ENCODE measurements at regions not wholly inside any gene's neighbourhood (a gene's known extent, or its start where the extent isn't known, plus 50 kb on each side); places are given as distances from the start of the nearest gene placed in this dataset.

- peaks cover 48% of the 10 kb centered on the region for H3K4me1 ChIP-seq (ENCODE audit: control insufficient read depth, low read depth, low read length)
Observed at GRCh38 chr4:84378356-84378755, 120.7 kb downstream of the NKX6-1 start.

GRCh38 chr4:84366907-84367306 lies 132.2 kb downstream of the NKX6-1 start:
- Histone ChIP-seq H3K4me3 (ENCODE audit: low read length) (no peak overlapping the region), H3K27me3 (ENCODE audit: control insufficient read depth, insufficient read depth, low read length) (peaks cover 16% of the 10 kb centered on the region), H3K4me1 (ENCODE audit: control insufficient read depth, low read depth, low read length) (peaks cover 6% of the 10 kb centered on the region), H3K27ac (ENCODE audit: low read length) (no peak overlapping the region), H3K9me3 (ENCODE audit: control insufficient read depth, low read depth, low read length) (no peaks in the 10 kb centered on the region), H3K36me3 (ENCODE audit: control insufficient read depth, low read depth, low read length) (no peaks in the 10 kb centered on the region), H3K9ac (ENCODE audit: low read length) (no peak overlapping the region)

More at GRCh38 chr4:84378356-84378755, 120.7 kb downstream of the NKX6-1 start:
- peak overlapping the region; percentile 38 for H3K4me3 ChIP-seq (ENCODE audit: low read length)
- no peak overlapping the region for H3K27ac ChIP-seq (ENCODE audit: low read length)
- H3K27me3 ChIP-seq (ENCODE audit: control insufficient read depth, insufficient read depth, low read length), result peaks cover 77% of the 10 kb centered on the region
- H3K9ac ChIP-seq (ENCODE audit: low read length), result no peak overlapping the region
- no peaks in the 10 kb centered on the region for H3K36me3 ChIP-seq (ENCODE audit: control insufficient read depth, low read depth, low read length)
- H3K9me3 ChIP-seq (ENCODE audit: control insufficient read depth, low read depth, low read length), result no peaks in the 10 kb centered on the region

GRCh38 chr4:84366161-84366560 lies 132.9 kb downstream of the NKX6-1 start:
- H3K9me3 ChIP-seq (ENCODE audit: control insufficient read depth, low read depth, low read length), result no peaks in the 10 kb centered on the region
- no peak overlapping the region for H3K27ac ChIP-seq (ENCODE audit: low read length)
- H3K36me3 ChIP-seq (ENCODE audit: control insufficient read depth, low read depth, low read length), result no peaks in the 10 kb centered on the region
- peaks cover 13% of the 10 kb centered on the region for H3K27me3 ChIP-seq (ENCODE audit: control insufficient read depth, insufficient read depth, low read length)
- no peak overlapping the region for H3K4me3 ChIP-seq (ENCODE audit: low read length)
- peaks cover 6% of the 10 kb centered on the region for H3K4me1 ChIP-seq (ENCODE audit: control insufficient read depth, low read depth, low read length)
- no peak overlapping the region for H3K9ac ChIP-seq (ENCODE audit: low read length)

GRCh38 chr4:84362896-84363655 lies 136.0 kb downstream of the NKX6-1 start:
- Histone ChIP-seq H3K9me3 (ENCODE audit: control insufficient read depth, low read depth, low read length) (no peaks in the 10 kb centered on the region), H3K36me3 (ENCODE audit: control insufficient read depth, low read depth, low read length) (no peaks in the 10 kb centered on the region), H3K9ac (ENCODE audit: low read length) (no peak overlapping the region), H3K27me3 (ENCODE audit: control insufficient read depth, insufficient read depth, low read length) (peaks cover 4% of the 10 kb centered on the region), H3K27ac (ENCODE audit: low read length) (no peak overlapping the region), H3K4me3 (ENCODE audit: low read length) (no peak overlapping the region), H3K4me1 (ENCODE audit: control insufficient read depth, low read depth, low read length) (peaks cover 6% of the 10 kb centered on the region)

- Histone ChIP-seq H3K4me3 (ENCODE audit: low read length) (no peak overlapping the region), H3K27ac (ENCODE audit: low read length) (no peak overlapping the region), H3K4me1 (ENCODE audit: control insufficient read depth, low read depth, low read length) (peaks cover 6% of the 10 kb centered on the region), H3K9ac (ENCODE audit: low read length) (no peak overlapping the region), H3K9me3 (ENCODE audit: control insufficient read depth, low read depth, low read length) (peaks cover 10% of the 10 kb centered on the region), H3K27me3 (ENCODE audit: control insufficient read depth, insufficient read depth, low read length) (no peaks in the 10 kb centered on the region), H3K36me3 (ENCODE audit: control insufficient read depth, low read depth, low read length) (no peaks in the 10 kb centered on the region)
Observed at GRCh38 chr4:84342161-84342560, 156.9 kb downstream of the NKX6-1 start.

- Histone ChIP-seq H3K27ac (ENCODE audit: low read length) (no peak overlapping the region), H3K4me1 (ENCODE audit: control insufficient read depth, low read depth, low read length) (peaks cover 7% of the 10 kb centered on the region), H3K36me3 (ENCODE audit: control insufficient read depth, low read depth, low read length) (no peaks in the 10 kb centered on the region), H3K4me3 (ENCODE audit: low read length) (no peak overlapping the region), H3K27me3 (ENCODE audit: control insufficient read depth, insufficient read depth, low read length) (no peaks in the 10 kb centered on the region), H3K9ac (ENCODE audit: low read length) (no peak overlapping the region), H3K9me3 (ENCODE audit: control insufficient read depth, low read depth, low read length) (peaks cover 10% of the 10 kb centered on the region)
Observed at GRCh38 chr4:84341559-84341958, 157.5 kb downstream of the NKX6-1 start.

GRCh38 chr4:84338367-84338766 lies 160.7 kb downstream of the NKX6-1 start:
- no peaks in the 10 kb centered on the region for H3K27me3 ChIP-seq (ENCODE audit: control insufficient read depth, insufficient read depth, low read length)
- peaks cover 7% of the 10 kb centered on the region for H3K4me1 ChIP-seq (ENCODE audit: control insufficient read depth, low read depth, low read length)
- H3K9ac ChIP-seq (ENCODE audit: low read length), result no peak overlapping the region
- H3K9me3 ChIP-seq (ENCODE audit: control insufficient read depth, low read depth, low read length), result peaks cover 10% of the 10 kb centered on the region
- no peak overlapping the region for H3K4me3 ChIP-seq (ENCODE audit: low read length)
- H3K27ac ChIP-seq (ENCODE audit: low read length), result no peak overlapping the region
- no peaks in the 10 kb centered on the region for H3K36me3 ChIP-seq (ENCODE audit: control insufficient read depth, low read depth, low read length)

GRCh38 chr4:84336964-84337705 lies 162.0 kb downstream of the NKX6-1 start:
- Histone ChIP-seq H3K9ac (ENCODE audit: low read length) (no peak overlapping the region), H3K27ac (ENCODE audit: low read length) (no peak overlapping the region), H3K4me3 (ENCODE audit: low read length) (no peak overlapping the region), H3K36me3 (ENCODE audit: control insufficient read depth, low read depth, low read length) (no peaks in the 10 kb centered on the region), H3K27me3 (ENCODE audit: control insufficient read depth, insufficient read depth, low read length) (no peaks in the 10 kb centered on the region), H3K9me3 (ENCODE audit: control insufficient read depth, low read depth, low read length) (peaks cover 10% of the 10 kb centered on the region), H3K4me1 (ENCODE audit: control insufficient read depth, low read depth, low read length) (peaks cover 7% of the 10 kb centered on the region)

- Histone ChIP-seq H3K9ac (ENCODE audit: low read length) (no peak overlapping the region), H3K27ac (ENCODE audit: low read length) (no peak overlapping the region), H3K4me3 (ENCODE audit: low read length) (no peak overlapping the region), H3K4me1 (ENCODE audit: control insufficient read depth, low read depth, low read length) (peaks cover 28% of the 10 kb centered on the region), H3K36me3 (ENCODE audit: control insufficient read depth, low read depth, low read length) (no peaks in the 10 kb centered on the region), H3K9me3 (ENCODE audit: control insufficient read depth, low read depth, low read length) (no peaks in the 10 kb centered on the region), H3K27me3 (ENCODE audit: control insufficient read depth, insufficient read depth, low read length) (no peaks in the 10 kb centered on the region)
Observed at GRCh38 chr4:84327526-84327925, 171.6 kb downstream of the NKX6-1 start.

- H3K27ac ChIP-seq (ENCODE audit: low read length), result no peak overlapping the region
- no peaks in the 10 kb centered on the region for H3K36me3 ChIP-seq (ENCODE audit: control insufficient read depth, low read depth, low read length)
- peaks cover 28% of the 10 kb centered on the region for H3K4me1 ChIP-seq (ENCODE audit: control insufficient read depth, low read depth, low read length)
- no peak overlapping the region for H3K4me3 ChIP-seq (ENCODE audit: low read length)
- H3K9ac ChIP-seq (ENCODE audit: low read length), result no peak overlapping the region
- no peaks in the 10 kb centered on the region for H3K9me3 ChIP-seq (ENCODE audit: control insufficient read depth, low read depth, low read length)
- no peaks in the 10 kb centered on the region for H3K27me3 ChIP-seq (ENCODE audit: control insufficient read depth, insufficient read depth, low read length)
Observed at GRCh38 chr4:84325625-84326024, 173.5 kb downstream of the NKX6-1 start.

GRCh38 chr4:84324303-84325245 lies 174.5 kb downstream of the NKX6-1 start:
- Histone ChIP-seq H3K27ac (ENCODE audit: low read length) (no peak overlapping the region), H3K4me1 (ENCODE audit: control insufficient read depth, low read depth, low read length) (peaks cover 28% of the 10 kb centered on the region), H3K36me3 (ENCODE audit: control insufficient read depth, low read depth, low read length) (no peaks in the 10 kb centered on the region), H3K9me3 (ENCODE audit: control insufficient read depth, low read depth, low read length) (no peaks in the 10 kb centered on the region), H3K27me3 (ENCODE audit: control insufficient read depth, insufficient read depth, low read length) (no peaks in the 10 kb centered on the region), H3K4me3 (ENCODE audit: low read length) (peak overlapping the region; percentile 26), H3K9ac (ENCODE audit: low read length) (no peak overlapping the region)

Measured in iPS-18a (cell line).